ENCODE measurements at regions not wholly inside any gene's neighbourhood (a gene's known extent, or its start where the extent isn't known, plus 50 kb on each side); places are given as distances from the start of the nearest gene placed in this dataset.

DNA sequence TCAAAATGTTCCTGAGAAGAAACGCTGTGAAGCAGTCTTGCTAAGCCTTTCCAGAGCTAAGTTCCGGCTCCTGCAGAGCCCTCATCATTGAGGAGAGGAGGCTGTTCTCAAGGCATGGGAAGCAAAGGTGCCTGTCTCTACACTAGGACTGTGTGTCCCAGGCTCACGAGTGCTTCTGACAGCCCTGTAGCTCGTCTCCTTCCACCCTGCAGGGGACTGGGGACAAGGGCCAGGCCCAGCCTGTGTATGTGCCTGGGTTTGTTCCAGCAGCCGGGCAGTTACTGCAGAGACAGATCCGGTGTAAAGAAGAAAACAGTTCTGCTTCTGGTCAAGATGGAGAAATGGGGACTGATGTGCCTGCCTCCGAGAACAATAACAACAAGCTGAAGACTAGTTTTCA lies 156.0 kb downstream of the ENGASE start:
- TF ChIP-seq ZFX (IDR thresholded peaks at IDR 0.05): no peak
- TF ChIP-seq, protein P1, sequence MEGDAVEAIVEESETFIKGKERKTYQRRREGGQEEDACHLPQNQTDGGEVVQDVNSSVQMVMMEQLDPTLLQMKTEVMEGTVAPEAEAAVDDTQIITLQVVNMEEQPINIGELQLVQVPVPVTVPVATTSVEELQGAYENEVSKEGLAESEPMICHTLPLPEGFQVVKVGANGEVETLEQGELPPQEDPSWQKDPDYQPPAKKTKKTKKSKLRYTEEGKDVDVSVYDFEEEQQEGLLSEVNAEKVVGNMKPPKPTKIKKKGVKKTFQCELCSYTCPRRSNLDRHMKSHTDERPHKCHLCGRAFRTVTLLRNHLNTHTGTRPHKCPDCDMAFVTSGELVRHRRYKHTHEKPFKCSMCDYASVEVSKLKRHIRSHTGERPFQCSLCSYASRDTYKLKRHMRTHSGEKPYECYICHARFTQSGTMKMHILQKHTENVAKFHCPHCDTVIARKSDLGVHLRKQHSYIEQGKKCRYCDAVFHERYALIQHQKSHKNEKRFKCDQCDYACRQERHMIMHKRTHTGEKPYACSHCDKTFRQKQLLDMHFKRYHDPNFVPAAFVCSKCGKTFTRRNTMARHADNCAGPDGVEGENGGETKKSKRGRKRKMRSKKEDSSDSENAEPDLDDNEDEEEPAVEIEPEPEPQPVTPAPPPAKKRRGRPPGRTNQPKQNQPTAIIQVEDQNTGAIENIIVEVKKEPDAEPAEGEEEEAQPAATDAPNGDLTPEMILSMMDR (conservative IDR thresholded peaks at IDR 0.05): no peak

All from C4-2B (cell line).